Gastrocnemius medialis (tissue), 4 donors: ENCODE measurements at regions not wholly inside any gene's neighbourhood (a gene's known extent, or its start where the extent isn't known, plus 50 kb on each side); places are given as distances from the start of the nearest gene placed in this dataset.

Experiments used
- CTCF ChIP-seq, 5 experiments: fragments of 450-650 bp in 3 of 5; fragments of 200-600 bp in 2 of 5; sonication (generic) in 2 of 5; IDR thresholded peaks in 4 of 5; conservative IDR thresholded peaks in 1 of 5; 1 replicate in 4 of 5; 2 replicates in 1 of 5; pipeline ENCODE4 v1.5.1; 2016 to 2019; ENCODE audit warnings: antibody characterized with exemption in 5 of 5, mild to moderate bottlenecking in 3 of 5, moderate library complexity in 3 of 5
- POLR2A ChIP-seq, 2 donors: fragments of 450-650 bp; IDR thresholded peaks; one replicate each; pipeline ENCODE4 v1.6.1; 2017; ENCODE audit warnings: antibody characterized with exemption in 2 of 2, mild to moderate bottlenecking in 2 of 2, moderate library complexity in 2 of 2

DNA sequence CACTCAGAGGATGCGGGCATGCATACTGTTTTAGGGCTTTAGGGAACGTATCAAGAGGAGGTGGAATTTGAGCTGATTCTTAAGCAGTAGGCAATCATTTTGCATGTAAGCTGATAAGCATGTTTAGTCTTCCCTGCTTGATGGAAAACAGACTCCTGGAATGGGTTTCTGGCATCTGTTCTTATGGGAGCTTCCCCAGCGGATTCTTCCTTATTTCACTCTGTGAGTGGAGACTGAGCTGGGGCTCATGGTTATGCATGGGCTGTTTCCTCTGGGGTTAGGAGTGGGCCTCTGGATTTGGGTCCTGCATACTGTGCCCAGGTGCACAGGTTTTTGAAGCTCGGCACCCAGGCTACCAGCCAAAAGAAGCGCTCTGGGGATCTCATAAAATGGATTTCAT, 93.4 kb downstream of the DIRAS3 start:
- no peak for TF ChIP-seq CTCF (IDR thresholded peaks at IDR 0.05 in 4 of 5, conservative IDR thresholded peaks at IDR 0.05 in 1 of 5)
- no peak for TF ChIP-seq POLR2A (IDR thresholded peaks at IDR 0.05)
